DMS53 treated with DMSO at 0.1 percent for 48 hours (cell line): ENCODE measurements at regions not wholly inside any gene's neighbourhood (a gene's known extent, or its start where the extent isn't known, plus 50 kb on each side); places are given as distances from the start of the nearest gene placed in this dataset.
"Not testable (repeated sequence)": the region's sequence is repeated elsewhere in the genome, so short reads cannot be mapped to it uniquely, and the experiment has no call there.

ENCODE experiments used
- DNase-seq: peaks from one replicate; lab custom pipeline; 2025; ENCODE audit not compliant: unreplicated experiment; lab: John Stamatoyannopoulos, UW

DNA sequence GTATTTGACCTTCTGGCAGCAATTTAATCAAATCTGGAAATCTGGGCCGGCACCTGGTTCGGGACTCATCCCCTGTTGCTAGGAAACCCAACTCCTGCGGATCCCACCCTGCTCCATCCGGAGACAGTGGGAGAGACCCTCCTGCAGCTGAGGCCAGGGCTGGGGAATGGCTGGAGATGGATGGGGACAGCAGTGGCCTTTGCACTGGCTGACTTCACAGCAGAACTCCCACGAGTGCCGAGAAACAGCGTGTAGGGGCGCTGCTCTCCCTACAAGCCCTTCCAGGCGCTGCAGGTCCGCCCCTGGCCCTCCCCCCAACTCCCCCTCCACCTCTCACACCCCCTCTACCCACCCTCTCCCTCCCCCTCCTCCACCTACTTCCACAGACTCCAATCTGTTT is 105.8 kb upstream of the PPP1R26 start:
- no peak for DNase-seq

DNA sequence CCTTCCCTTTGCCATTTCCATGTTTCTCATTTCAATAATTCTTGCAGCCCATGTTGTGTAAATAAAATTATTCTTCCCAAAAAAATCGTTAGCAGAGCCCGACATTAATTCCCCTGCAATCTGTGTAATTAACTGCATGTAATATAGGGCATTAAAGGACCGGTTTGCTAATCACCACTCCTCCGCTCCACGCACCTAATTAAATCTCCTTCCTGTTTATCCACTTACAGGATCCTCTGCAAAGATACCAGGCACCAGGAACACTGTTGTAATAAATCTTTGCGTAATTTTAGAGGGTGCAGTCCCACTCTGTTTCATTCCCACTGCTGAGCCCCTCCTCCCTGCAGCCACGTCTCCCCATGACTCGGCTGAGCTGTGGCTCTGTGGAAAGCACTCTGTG is 105.0 kb upstream of the PPP1R26 start:
- DNase-seq, result no peak

GRCh38 chr9:135375001-135375400 is 104.6 kb upstream of the PPP1R26 start:
- DNase-seq, result no peak

DNA sequence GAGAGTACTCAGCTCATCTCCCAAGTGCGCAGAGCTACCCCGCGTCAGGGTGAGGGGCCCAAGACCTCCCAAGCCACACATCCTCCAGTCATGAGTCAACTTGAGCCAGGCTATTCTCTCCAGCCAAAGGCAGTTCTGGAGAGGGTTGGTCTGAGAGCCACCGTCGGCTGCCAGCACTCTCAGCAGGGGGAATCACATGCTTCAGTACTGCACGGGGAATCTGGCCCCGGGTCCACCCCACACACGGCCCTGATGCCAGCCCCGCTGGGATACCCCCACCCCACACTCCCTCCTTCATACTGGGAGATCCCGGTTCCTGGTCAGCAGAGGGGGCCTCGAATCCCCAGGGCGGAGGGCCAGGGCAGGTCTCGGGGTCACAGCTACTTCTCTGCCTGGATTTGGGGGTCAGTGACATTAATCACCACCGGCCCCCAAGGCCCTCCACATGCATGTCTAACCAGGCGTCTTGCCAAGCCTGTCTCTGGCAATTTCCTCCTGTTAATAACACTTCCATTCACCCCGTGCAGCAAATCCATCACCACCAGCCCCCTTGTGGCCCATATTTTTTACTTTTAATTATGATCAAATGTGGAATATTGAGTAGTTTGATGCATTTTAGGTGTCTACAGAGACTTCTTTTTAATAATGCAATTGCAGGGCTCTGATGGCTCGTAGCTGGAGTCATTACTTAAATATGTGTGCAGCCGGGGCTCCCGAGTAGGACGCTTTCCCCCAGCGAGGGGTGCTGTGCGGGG is 102.9 kb upstream of the PPP1R26 start:
- no peak for DNase-seq

DNA sequence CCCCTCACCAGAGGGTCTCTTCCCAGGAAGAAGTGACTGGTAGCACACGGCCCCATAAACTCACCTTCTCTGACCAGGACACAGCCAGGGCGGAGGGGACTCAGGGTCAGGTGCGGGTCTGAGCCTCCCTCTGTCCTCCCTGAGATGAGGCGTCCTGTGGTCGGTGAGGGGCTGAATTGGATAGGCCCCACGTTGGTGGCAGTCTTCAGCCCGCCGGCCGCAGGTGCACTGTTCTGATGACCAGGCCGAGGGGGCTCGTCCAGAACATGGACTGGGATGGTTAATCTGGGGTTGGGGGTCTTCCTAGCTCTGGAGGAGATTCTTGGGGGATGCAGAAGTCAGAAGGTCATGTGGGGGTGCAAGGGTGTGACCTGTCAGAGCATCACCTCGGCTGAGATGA is 102.2 kb upstream of the PPP1R26 start:
- DNase-seq, result no peak

GRCh38 chr9:135378751-135379150 is 100.8 kb upstream of the PPP1R26 start:
- DNase-seq, result no peak

- no peak for DNase-seq
Measured at GRCh38 chr9:135379540-135380267, 99.9 kb upstream of the PPP1R26 start.

GRCh38 chr9:135380311-135380960 is 99.1 kb upstream of the PPP1R26 start:
- no peak for DNase-seq

DNA sequence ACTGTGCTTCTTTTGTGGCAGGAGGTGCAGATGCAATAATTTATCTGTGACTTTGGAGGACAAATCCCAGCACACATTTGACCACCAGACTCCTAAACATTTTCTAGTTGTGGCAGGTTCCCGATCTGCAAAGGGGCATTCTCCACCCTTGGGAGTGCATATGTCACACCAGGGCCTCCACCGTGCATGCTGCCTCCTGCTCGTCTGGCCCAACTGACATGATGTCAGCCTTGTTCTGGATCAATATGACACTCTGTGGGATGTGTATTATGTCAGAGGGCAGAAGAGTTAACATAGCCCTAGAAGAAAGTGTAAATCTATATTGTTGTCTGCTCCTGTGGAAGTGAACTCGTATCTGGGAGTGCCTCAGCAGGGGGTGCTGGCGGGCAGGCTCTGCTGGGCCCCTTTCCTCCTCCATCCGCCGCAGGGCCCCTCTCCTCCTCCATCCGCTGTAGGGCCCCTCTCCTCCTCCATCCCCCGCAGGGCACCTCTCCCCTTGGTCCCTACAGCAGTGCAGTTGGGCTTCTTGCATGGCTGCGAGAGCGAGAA is 97.7 kb upstream of the PPP1R26 start:
- DNase-seq, result no peak

- no peak for DNase-seq
Measured at GRCh38 chr9:135384226-135384625, 95.4 kb upstream of the PPP1R26 start.

DNA sequence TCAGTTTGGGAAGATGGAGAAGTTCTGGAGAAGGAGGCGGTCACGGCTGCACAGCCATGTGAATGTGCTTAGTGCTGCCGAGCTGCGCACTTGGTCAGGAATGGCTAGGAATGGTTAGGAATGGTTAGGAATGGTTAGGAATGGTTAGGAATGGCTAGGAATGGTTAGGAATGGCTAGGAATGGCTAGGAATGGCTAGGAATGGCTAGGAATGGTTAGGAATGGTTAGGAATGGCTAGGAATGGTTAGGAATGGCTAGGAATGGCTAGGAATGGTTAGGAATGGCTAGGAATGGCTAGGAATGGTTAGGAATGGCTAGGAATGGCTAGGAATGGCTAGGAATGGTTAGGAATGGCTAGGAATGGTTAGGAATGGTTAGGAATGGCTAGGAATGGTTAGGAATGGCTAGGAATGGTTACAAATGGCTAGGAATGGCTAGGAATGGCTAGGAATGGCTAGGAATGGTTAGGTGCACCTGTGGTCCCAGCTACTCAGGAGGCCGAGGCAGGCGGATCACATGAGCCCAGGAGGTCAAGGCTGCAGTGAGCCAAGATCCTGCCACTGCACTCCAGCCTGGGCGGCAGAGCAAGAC is 94.7 kb upstream of the PPP1R26 start:
- DNase-seq, result not testable (repeated sequence)

DNA sequence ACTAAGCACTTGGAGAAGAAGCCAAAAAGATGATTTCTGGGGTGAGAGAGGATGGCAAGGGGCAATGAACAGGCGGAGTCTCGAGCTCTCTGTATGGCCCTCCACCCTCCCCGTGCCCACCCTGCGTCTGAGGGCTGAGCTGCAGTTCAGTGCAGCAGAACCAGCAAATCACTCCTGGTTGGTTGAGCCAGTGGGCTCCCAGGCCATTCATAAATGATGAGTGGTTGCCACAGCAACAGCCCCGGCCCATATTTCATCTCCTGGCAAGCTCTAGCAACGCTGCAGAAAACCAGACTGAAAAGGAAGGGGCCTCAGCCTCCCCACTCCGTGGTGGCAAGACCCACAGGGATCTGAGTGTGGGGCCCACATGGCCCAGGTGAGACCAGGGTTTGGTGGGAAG is 93.8 kb upstream of the PPP1R26 start:
- no peak for DNase-seq

DNA sequence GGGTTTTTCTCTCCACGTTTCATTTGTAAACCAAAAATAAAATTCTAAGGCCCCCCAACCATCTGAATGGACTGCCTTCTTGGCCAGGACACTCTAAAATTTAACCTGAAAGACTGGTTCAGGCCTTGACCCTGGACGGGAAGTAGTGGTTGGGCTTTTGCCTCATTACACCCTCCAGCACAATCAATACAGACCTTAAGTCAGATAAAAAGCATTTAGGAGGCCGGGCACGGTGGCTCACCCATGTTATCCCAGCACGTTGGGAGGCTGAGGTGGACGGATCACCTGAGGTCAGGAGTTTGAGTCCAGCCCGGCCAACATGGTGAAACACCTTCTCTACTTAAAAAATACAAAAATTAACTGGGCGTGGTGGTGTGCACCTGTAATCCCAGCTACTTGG is 91.6 kb upstream of the PPP1R26 start:
- DNase-seq, result no peak

DNA sequence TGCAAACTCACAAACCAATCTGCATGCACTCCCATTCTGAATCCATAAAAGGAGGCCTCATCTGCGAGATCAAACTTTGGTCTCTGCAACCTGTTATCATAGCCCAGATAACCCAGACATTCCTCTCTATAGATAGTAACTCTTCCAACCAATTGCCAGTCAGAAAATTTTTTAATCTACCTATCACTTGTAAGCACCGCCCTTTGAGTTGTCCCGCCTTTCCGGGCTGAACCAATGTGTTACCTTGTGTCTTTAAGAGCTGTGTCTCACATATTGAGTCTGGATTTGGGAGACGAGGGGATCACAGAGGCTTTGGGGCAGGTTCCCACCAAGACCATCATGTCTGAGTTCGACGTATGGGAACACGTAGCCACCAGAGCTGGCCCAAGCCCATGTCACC is 91.1 kb upstream of the PPP1R26 start:
- DNase-seq, result no peak

DNA sequence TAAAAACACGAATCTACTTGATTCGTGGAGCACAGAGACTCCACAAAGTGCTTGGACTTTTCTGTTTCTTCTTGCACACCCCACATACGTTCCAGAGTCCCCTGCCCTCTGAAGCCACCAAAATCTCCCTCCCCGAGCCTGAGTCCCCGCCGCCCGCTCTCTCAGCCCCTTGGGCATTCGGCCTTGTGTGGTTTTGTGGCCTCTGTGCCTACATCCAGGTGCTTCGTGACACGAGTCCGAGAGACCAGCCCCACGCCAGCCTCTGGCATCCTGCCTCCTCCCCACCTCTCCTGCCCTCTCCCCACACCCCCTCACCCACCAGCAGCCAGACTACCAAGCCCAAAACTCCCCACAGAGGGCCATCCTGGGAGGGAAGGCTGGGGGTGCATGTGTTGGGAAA is 87.8 kb upstream of the PPP1R26 start:
- DNase-seq, result no peak

DNA sequence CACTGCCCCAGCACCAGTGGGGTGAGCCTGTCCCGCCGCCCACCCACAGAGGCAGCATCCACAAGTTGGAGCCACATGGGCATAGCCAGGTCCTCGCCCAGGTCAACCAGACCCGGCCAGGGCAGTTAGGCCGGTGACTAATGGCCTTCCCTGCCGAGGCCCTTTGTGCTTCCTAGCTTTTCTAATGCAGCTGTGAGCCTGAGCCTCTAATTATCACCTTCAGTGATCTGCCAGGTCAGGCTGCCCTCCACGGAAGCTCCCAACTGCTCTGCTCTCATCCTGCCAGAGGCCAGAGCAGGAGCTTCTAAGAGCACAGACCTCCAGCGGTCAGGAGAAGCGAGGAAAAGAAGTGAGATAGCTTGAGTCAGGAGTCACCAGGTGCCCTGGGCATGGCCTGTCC is 87.1 kb upstream of the PPP1R26 start:
- DNase-seq, result no peak

- DNase-seq, result no peak
Measured at GRCh38 chr9:135394131-135394530, 85.5 kb upstream of the PPP1R26 start.

DNA sequence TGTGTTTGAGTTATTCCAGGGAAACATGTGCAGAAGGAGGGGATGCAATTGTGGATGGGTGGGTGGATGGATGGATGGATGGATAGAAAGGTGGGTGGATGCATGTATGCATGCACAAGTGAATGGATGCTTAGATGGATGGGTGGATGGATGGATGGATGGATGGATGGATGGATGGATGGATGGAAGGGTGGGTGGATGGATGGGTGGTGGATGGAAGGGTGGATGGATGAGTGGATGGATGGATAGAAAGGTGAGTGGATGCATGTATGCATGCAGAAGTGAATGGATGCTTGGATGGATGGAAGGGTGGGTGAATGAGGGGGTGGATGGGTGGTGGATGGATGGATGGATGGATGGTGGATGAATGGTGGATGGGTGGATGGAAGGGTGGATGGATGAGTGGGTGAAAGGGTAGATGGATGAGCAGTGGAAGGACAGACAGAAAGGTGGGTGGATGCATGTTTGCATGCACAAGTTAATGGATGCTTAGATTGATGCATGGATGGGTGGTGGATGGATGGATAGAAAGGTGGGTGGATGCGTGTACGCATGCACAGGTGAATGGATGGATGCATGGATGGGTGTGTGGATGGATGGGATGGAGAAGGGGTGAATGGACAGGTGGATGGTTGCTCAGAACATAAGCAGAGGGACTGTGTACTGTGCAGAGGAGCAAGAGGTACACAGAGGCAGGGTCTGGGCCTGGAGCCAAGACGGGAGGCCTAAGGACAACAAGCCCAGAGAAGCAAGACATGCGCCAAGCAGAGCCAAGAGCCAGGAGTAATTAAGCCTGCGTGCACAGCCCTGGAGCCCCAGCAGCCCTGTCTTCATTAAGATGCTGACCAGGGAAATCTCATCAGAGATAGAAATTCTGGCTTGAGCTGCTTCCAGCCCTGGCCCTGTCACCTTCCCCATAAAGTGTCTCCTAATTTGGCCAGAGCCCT is 84.6 kb upstream of the PPP1R26 start:
- no peak for DNase-seq

- no peak for DNase-seq
Measured at GRCh38 chr9:135397142-135397541, 82.4 kb upstream of the PPP1R26 start.

GRCh38 chr9:135399000-135399649 is 80.5 kb upstream of the PPP1R26 start:
- DNase-seq, result no peak
